Nephron (organoid): ENCODE measurements at regions not wholly inside any gene's neighbourhood (a gene's known extent, or its start where the extent isn't known, plus 50 kb on each side); places are given as distances from the start of the nearest gene placed in this dataset.
A peak's percentile ranks its signal among the peaks of the same experiment; 100 is the strongest.

Experiments
- H3K27ac Mint-ChIP-seq, 3 experiments: 2 replicates each; pipeline ENCODE4 v1.8.0; 2020; ENCODE audit warnings: mixed read lengths in 3 of 3, mild to moderate bottlenecking in 2 of 3, moderate library complexity in 1 of 3
- H3K27me3 Mint-ChIP-seq: 2 replicates; pipeline ENCODE4 v1.8.0; 2021; ENCODE audit warnings: low read depth, mild to moderate bottlenecking, moderate library complexity, mixed read lengths
- H3K36me3 Mint-ChIP-seq: 2 replicates; pipeline ENCODE4 v1.8.0; 2020; ENCODE audit warnings: low read depth, mixed read lengths
- H3K4me1 Mint-ChIP-seq: 2 replicates; pipeline ENCODE4 v1.8.0; 2020; ENCODE audit warnings: mixed read lengths
- H3K4me3 Mint-ChIP-seq, 3 experiments: 2 replicates each; pipeline ENCODE4 v1.8.0; 2020; ENCODE audit warnings: mild to moderate bottlenecking in 3 of 3, mixed read lengths in 3 of 3, moderate library complexity in 2 of 3
- H3K9me3 Mint-ChIP-seq: 2 replicates; pipeline ENCODE4 v1.8.0; 2020; ENCODE audit warnings: mixed read lengths
- CTCF ChIP-seq, 3 experiments: fragments of 200-600 bp; sonication (generic); IDR thresholded peaks; one replicate each; pipeline ENCODE4 v1.5.0; 2021; ENCODE audit warnings: antibody characterized with exemption in 3 of 3; ENCODE audit not compliant: unreplicated experiment in 3 of 3

- no peak for TF ChIP-seq CTCF (IDR thresholded peaks at IDR 0.05; ENCODE audit: unreplicated experiment in 3 of 3)
- peaks cover 5% of the 10 kb centered on the region for H3K9me3 Mint-ChIP-seq
- no peak overlapping the region for H3K27ac Mint-ChIP-seq
- H3K36me3 Mint-ChIP-seq, result peaks cover 3% of the 10 kb centered on the region
- no peaks in the 10 kb centered on the region for H3K4me1 Mint-ChIP-seq
- no peak overlapping the region for H3K4me3 Mint-ChIP-seq
- no peaks in the 10 kb centered on the region for H3K27me3 Mint-ChIP-seq
Measured at GRCh38 chr4:29565256-29565655, 1154.9 kb upstream of the PCDH7 start.

- Mint-ChIP-seq H3K4me1 (no peaks in the 10 kb centered on the region), H3K27ac (no peak overlapping the region), H3K27me3 (no peaks in the 10 kb centered on the region), H3K4me3 (no peak overlapping the region), H3K9me3 (peaks cover 5% of the 10 kb centered on the region), H3K36me3 (no peaks in the 10 kb centered on the region)
- no peak for TF ChIP-seq CTCF (IDR thresholded peaks at IDR 0.05; ENCODE audit: unreplicated experiment in 3 of 3)
Measured at GRCh38 chr4:29566371-29566770, 1153.8 kb upstream of the PCDH7 start.

GRCh38 chr4:29571322-29571721 is 1148.8 kb upstream of the PCDH7 start:
- Mint-ChIP-seq H3K36me3 (no peaks in the 10 kb centered on the region), H3K4me1 (no peaks in the 10 kb centered on the region), H3K27ac (no peak overlapping the region), H3K27me3 (no peaks in the 10 kb centered on the region), H3K4me3 (no peak overlapping the region), H3K9me3 (no peaks in the 10 kb centered on the region)
- TF ChIP-seq CTCF (IDR thresholded peaks at IDR 0.05; ENCODE audit: unreplicated experiment in 3 of 3), result no peak

- no peak overlapping the region for H3K4me3 Mint-ChIP-seq
- H3K27me3 Mint-ChIP-seq, result peaks cover 4% of the 10 kb centered on the region
- TF ChIP-seq CTCF (IDR thresholded peaks at IDR 0.05; ENCODE audit: unreplicated experiment in 3 of 3), result no peak
- no peaks in the 10 kb centered on the region for H3K9me3 Mint-ChIP-seq
- no peak overlapping the region for H3K27ac Mint-ChIP-seq
- peaks cover 10% of the 10 kb centered on the region for H3K4me1 Mint-ChIP-seq
- H3K36me3 Mint-ChIP-seq, result no peaks in the 10 kb centered on the region
Measured at GRCh38 chr4:29578329-29578728, 1141.8 kb upstream of the PCDH7 start.

GRCh38 chr4:29581457-29581856 is 1138.7 kb upstream of the PCDH7 start:
- no peak overlapping the region for H3K4me3 Mint-ChIP-seq
- no peak for TF ChIP-seq CTCF (IDR thresholded peaks at IDR 0.05; ENCODE audit: unreplicated experiment in 3 of 3)
- H3K4me1 Mint-ChIP-seq, result peaks cover 10% of the 10 kb centered on the region
- no peaks in the 10 kb centered on the region for H3K36me3 Mint-ChIP-seq
- peak overlapping the region in 1 of 3 experiments; percentile 35 for H3K27ac Mint-ChIP-seq
- H3K27me3 Mint-ChIP-seq, result peaks cover 4% of the 10 kb centered on the region
- no peaks in the 10 kb centered on the region for H3K9me3 Mint-ChIP-seq

- TF ChIP-seq CTCF (IDR thresholded peaks at IDR 0.05; ENCODE audit: unreplicated experiment in 3 of 3), result no peak
- no peak overlapping the region for H3K27ac Mint-ChIP-seq
- H3K4me3 Mint-ChIP-seq, result no peak overlapping the region
- H3K27me3 Mint-ChIP-seq, result no peaks in the 10 kb centered on the region
- no peaks in the 10 kb centered on the region for H3K36me3 Mint-ChIP-seq
- H3K4me1 Mint-ChIP-seq, result no peaks in the 10 kb centered on the region
- H3K9me3 Mint-ChIP-seq, result peaks cover 5% of the 10 kb centered on the region
Measured at GRCh38 chr4:29588617-29589016, 1131.6 kb upstream of the PCDH7 start.
